Stimulated activated CD4-positive, alpha-beta T cell treated with anti-CD3 and anti-CD28 coated beads, Interleukin-1b, Interleukin-23, amount 100 ng/mL, for 4 hours (primary cell): ENCODE measurements at regions not wholly inside any gene's neighbourhood (a gene's known extent, or its start where the extent isn't known, plus 50 kb on each side); places are given as distances from the start of the nearest gene placed in this dataset.

Source experiments
- DNase-seq, 2 donors: peaks; one replicate each; pipeline ENCODE4 v3.0.0-alpha.2; 2020; ENCODE audit warnings: low read depth in 2 of 2

- DNase-seq = no peak
Measured at GRCh38 chr6:129920103-129920798, 59.1 kb upstream of the TMEM244 start.

GRCh38 chr6:129911732-129912131, 50.6 kb upstream of the TMEM244 start:
- no peak for DNase-seq
